ENCODE measurements at regions not wholly inside any gene's neighbourhood (a gene's known extent, or its start where the extent isn't known, plus 50 kb on each side); places are given as distances from the start of the nearest gene placed in this dataset.

- no peak for DNase-seq
These were observed 309.4 kb downstream of the BTG1 start for GRCh38 chr12:91836264-91836663.

- no peak for DNase-seq
These were observed 310.0 kb downstream of the BTG1 start for GRCh38 chr12:91835693-91836092.

GRCh38 chr12:91833780-91834359, 311.8 kb downstream of the BTG1 start:
- DNase-seq: no peak

- DNase-seq: no peak
These were observed 319.6 kb downstream of the BTG1 start for GRCh38 chr12:91825999-91826398.

GRCh38 chr12:91824991-91825390, 320.7 kb downstream of the BTG1 start:
- DNase-seq: no peak

GRCh38 chr12:91819132-91819447, 326.6 kb downstream of the BTG1 start:
- DNase-seq: no peak

GRCh38 chr12:91818227-91819131, 327.2 kb downstream of the BTG1 start:
- DNase-seq: no peak

- DNase-seq: no peak
These were observed 328.1 kb downstream of the BTG1 start for GRCh38 chr12:91817517-91817916.

GRCh38 chr12:91813701-91814100, 331.9 kb downstream of the BTG1 start:
- DNase-seq: no peak

- DNase-seq: peak; percentile 48 to 50
These were observed 334.0 kb downstream of the BTG1 start for GRCh38 chr12:91811481-91812287.

- DNase-seq: no peak
These were observed 334.9 kb downstream of the BTG1 start for GRCh38 chr12:91810531-91811451.

- no peak for DNase-seq
These were observed 335.6 kb downstream of the BTG1 start for GRCh38 chr12:91810077-91810476.

GRCh38 chr12:91805031-91805430, 340.6 kb downstream of the BTG1 start:
- DNase-seq: no peak

GRCh38 chr12:91804533-91804932, 341.1 kb downstream of the BTG1 start:
- DNase-seq: no peak

- DNase-seq: no peak
These were observed 344.6 kb downstream of the BTG1 start for GRCh38 chr12:91801048-91801447.

- DNase-seq: no peak
These were observed 352.0 kb downstream of the BTG1 start for GRCh38 chr12:91793676-91794075.

- DNase-seq: no peak
These were observed 353.0 kb downstream of the BTG1 start for GRCh38 chr12:91792597-91792996.

GRCh38 chr12:91786499-91787272, 359.0 kb downstream of the BTG1 start:
- no peak for DNase-seq

- DNase-seq: no peak
These were observed 359.8 kb downstream of the BTG1 start for GRCh38 chr12:91785655-91786498.

- DNase-seq: no peak
These were observed 364.5 kb downstream of the BTG1 start for GRCh38 chr12:91781114-91781513.

- DNase-seq: peak; percentile 17 to 29
These were observed 366.7 kb downstream of the BTG1 start for GRCh38 chr12:91778938-91779400.

Measured in AML-193 (cell line).